ENCODE measurements at regions not wholly inside any gene's neighbourhood (a gene's known extent, or its start where the extent isn't known, plus 50 kb on each side); places are given as distances from the start of the nearest gene placed in this dataset.

GRCh38 chr9:15113288-15113687 lies 193.7 kb downstream of the TTC39B start:
- peaks cover 3% of the 10 kb centered on the region for H3K27me3 ChIP-seq (ENCODE audit: control insufficient read depth, insufficient read depth, low read length)
- H3K36me3 ChIP-seq (ENCODE audit: control insufficient read depth, insufficient read depth, low read length): no peaks in the 10 kb centered on the region
- no peak overlapping the region for H3K4me3 ChIP-seq (ENCODE audit: low read length)

GRCh38 chr9:15111071-15111470 lies 195.9 kb downstream of the TTC39B start:
- no peaks in the 10 kb centered on the region for H3K4me1 ChIP-seq (ENCODE audit: control insufficient read depth, insufficient read depth, low read length)
- peaks cover 3% of the 10 kb centered on the region for H3K27me3 ChIP-seq (ENCODE audit: control insufficient read depth, insufficient read depth, low read length)
- H3K9ac ChIP-seq (ENCODE audit: low read length): no peak overlapping the region
- no peak overlapping the region for H3K4me3 ChIP-seq (ENCODE audit: low read length)
- no peaks in the 10 kb centered on the region for H3K9me3 ChIP-seq (ENCODE audit: control insufficient read depth, low read length)
- no peaks in the 10 kb centered on the region for H3K36me3 ChIP-seq (ENCODE audit: control insufficient read depth, insufficient read depth, low read length)

More at GRCh38 chr9:15113288-15113687, 193.7 kb downstream of the TTC39B start:
- H3K4me1 ChIP-seq (ENCODE audit: control insufficient read depth, insufficient read depth, low read length): no peaks in the 10 kb centered on the region
- no peaks in the 10 kb centered on the region for H3K9me3 ChIP-seq (ENCODE audit: control insufficient read depth, low read length)
- H3K9ac ChIP-seq (ENCODE audit: low read length): no peak overlapping the region

DNA sequence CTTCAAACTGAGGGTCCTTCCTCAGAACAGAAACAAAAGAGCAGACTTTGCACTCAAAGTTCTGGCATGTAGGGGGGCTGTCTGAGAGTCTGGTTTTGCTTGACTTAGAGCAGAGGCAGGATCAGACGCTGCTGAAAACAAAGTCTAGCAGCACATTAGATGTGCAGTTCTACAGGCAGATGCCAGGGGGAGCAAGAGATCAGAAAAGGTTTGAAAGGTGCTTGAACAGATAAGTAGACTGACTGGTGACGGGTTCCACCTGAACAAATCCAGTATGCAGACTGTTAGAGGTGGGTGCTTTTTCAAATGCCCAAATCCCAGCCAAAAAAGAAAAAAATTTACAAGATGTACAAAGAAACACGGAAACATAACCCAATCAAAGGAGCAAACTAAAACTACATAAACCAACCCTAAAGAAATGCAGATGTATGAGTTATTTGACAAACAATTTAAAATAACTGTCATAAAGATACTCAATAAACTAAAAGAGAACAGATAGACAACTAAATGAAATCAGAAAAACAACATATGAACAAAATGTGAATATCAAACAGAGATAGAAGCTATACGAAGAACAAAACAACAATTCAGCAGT lies 194.7 kb upstream of the FREM1 start:
- H3K4me3 ChIP-seq (ENCODE audit: low read length): no peak overlapping the region
- no peaks in the 10 kb centered on the region for H3K27me3 ChIP-seq (ENCODE audit: control insufficient read depth, insufficient read depth, low read length)
- no peaks in the 10 kb centered on the region for H3K9me3 ChIP-seq (ENCODE audit: control insufficient read depth, low read length)
- no peaks in the 10 kb centered on the region for H3K4me1 ChIP-seq (ENCODE audit: control insufficient read depth, insufficient read depth, low read length)
- no peak overlapping the region for H3K9ac ChIP-seq (ENCODE audit: low read length)
- H3K36me3 ChIP-seq (ENCODE audit: control insufficient read depth, insufficient read depth, low read length): no peaks in the 10 kb centered on the region

GRCh38 chr9:15103290-15103689 lies 193.1 kb upstream of the FREM1 start:
- H3K4me1 ChIP-seq (ENCODE audit: control insufficient read depth, insufficient read depth, low read length): no peaks in the 10 kb centered on the region
- H3K36me3 ChIP-seq (ENCODE audit: control insufficient read depth, insufficient read depth, low read length): no peaks in the 10 kb centered on the region
- H3K27me3 ChIP-seq (ENCODE audit: control insufficient read depth, insufficient read depth, low read length): no peaks in the 10 kb centered on the region
- H3K4me3 ChIP-seq (ENCODE audit: low read length): no peak overlapping the region
- H3K9me3 ChIP-seq (ENCODE audit: control insufficient read depth, low read length): no peaks in the 10 kb centered on the region
- H3K9ac ChIP-seq (ENCODE audit: low read length): no peak overlapping the region

GRCh38 chr9:15101095-15101494 lies 190.9 kb upstream of the FREM1 start:
- Histone ChIP-seq H3K4me3 (ENCODE audit: low read length) (no peak overlapping the region), H3K4me1 (ENCODE audit: control insufficient read depth, insufficient read depth, low read length) (no peaks in the 10 kb centered on the region), H3K36me3 (ENCODE audit: control insufficient read depth, insufficient read depth, low read length) (no peaks in the 10 kb centered on the region), H3K27me3 (ENCODE audit: control insufficient read depth, insufficient read depth, low read length) (no peaks in the 10 kb centered on the region), H3K9me3 (ENCODE audit: control insufficient read depth, low read length) (no peaks in the 10 kb centered on the region), H3K9ac (ENCODE audit: low read length) (no peak overlapping the region)

- no peaks in the 10 kb centered on the region for H3K9me3 ChIP-seq (ENCODE audit: control insufficient read depth, low read length)
- no peaks in the 10 kb centered on the region for H3K27me3 ChIP-seq (ENCODE audit: control insufficient read depth, insufficient read depth, low read length)
- no peaks in the 10 kb centered on the region for H3K36me3 ChIP-seq (ENCODE audit: control insufficient read depth, insufficient read depth, low read length)
- H3K4me3 ChIP-seq (ENCODE audit: low read length): no peak overlapping the region
- no peak overlapping the region for H3K9ac ChIP-seq (ENCODE audit: low read length)
- H3K4me1 ChIP-seq (ENCODE audit: control insufficient read depth, insufficient read depth, low read length): no peaks in the 10 kb centered on the region
These were observed 190.3 kb upstream of the FREM1 start for GRCh38 chr9:15100571-15100970.

DNA sequence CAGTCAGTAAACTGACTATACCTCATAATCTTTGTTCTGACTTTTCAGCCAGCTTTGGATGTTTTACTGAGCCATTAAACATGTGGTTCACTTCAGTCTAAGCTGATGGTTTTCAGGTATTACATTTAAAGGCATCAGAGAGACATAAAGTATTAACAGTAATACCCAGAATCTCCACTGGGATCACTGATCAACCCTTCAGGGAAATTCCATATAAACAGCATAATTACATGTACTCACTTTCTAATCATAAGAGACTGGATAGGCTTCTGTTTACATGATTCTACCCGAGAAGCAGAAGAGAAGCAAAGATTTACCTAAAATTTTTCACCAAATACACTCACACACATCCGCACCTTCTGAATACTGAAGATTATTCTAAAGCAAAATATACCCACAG lies 186.7 kb upstream of the FREM1 start:
- Histone ChIP-seq H3K36me3 (ENCODE audit: control insufficient read depth, insufficient read depth, low read length) (no peaks in the 10 kb centered on the region), H3K27me3 (ENCODE audit: control insufficient read depth, insufficient read depth, low read length) (no peaks in the 10 kb centered on the region), H3K9me3 (ENCODE audit: control insufficient read depth, low read length) (no peaks in the 10 kb centered on the region), H3K9ac (ENCODE audit: low read length) (no peak overlapping the region), H3K4me1 (ENCODE audit: control insufficient read depth, insufficient read depth, low read length) (no peaks in the 10 kb centered on the region), H3K4me3 (ENCODE audit: low read length) (no peak overlapping the region)

DNA sequence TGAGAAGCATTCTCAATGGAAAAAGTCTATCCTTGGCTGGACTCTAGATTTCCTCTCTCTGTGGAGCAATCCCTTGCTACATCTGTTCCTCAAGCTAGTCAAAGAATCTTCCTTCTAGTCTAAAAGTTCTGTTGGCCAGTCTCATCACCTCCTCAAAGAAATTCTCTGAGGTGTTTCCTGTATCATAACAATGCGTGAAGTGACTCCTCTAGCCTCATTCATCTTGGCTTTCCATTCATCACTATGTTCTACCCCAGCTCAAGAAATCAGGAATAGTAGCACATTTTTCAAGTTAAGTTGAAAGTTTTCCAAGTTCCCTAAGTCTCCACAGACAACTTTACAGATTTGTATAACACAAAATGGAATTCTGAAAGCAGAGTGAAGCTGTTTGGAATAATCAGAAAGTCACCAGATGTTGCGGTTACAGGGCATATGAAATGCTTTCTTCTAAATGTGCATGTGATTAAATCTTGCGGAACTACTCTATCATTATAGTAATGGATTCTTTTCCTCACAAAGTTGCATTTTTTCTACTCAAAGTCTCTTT lies 176.6 kb upstream of the FREM1 start:
- Histone ChIP-seq H3K27me3 (ENCODE audit: control insufficient read depth, insufficient read depth, low read length) (no peaks in the 10 kb centered on the region), H3K36me3 (ENCODE audit: control insufficient read depth, insufficient read depth, low read length) (no peaks in the 10 kb centered on the region), H3K4me3 (ENCODE audit: low read length) (no peak overlapping the region), H3K4me1 (ENCODE audit: control insufficient read depth, insufficient read depth, low read length) (no peaks in the 10 kb centered on the region), H3K9me3 (ENCODE audit: control insufficient read depth, low read length) (no peaks in the 10 kb centered on the region), H3K9ac (ENCODE audit: low read length) (no peak overlapping the region)

DNA sequence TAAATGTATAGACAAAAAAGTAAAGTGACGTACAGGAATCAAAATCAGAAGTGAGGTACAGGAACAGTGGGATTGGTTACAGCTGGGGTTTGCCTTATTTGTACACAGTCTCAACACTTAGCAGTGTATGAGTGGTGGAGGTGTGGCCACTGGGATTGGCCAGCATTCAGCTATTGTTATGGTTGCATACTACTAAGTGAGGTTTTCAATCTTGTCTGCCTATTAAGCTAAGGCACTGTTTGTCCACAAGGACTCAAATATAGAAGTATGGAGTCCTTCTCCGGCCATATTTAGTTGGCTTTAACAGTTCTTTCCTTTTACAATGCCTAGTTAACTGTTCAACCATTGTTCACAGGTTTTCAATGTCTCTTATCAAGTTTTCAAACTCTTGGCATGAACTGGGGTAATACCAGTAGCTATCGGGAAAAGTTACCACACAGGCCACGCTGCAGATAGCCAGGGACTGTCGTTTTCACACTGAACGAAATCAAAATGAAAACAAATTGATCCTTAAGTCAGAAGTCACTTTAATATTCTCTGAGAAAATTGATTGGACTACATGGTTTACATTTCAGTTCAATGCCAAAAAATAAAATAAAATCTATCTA lies 176.0 kb upstream of the FREM1 start:
- Histone ChIP-seq H3K4me3 (ENCODE audit: low read length) (no peak overlapping the region), H3K27me3 (ENCODE audit: control insufficient read depth, insufficient read depth, low read length) (no peaks in the 10 kb centered on the region), H3K36me3 (ENCODE audit: control insufficient read depth, insufficient read depth, low read length) (no peaks in the 10 kb centered on the region), H3K9ac (ENCODE audit: low read length) (no peak overlapping the region), H3K9me3 (ENCODE audit: control insufficient read depth, low read length) (no peaks in the 10 kb centered on the region), H3K4me1 (ENCODE audit: control insufficient read depth, insufficient read depth, low read length) (no peaks in the 10 kb centered on the region)

DNA sequence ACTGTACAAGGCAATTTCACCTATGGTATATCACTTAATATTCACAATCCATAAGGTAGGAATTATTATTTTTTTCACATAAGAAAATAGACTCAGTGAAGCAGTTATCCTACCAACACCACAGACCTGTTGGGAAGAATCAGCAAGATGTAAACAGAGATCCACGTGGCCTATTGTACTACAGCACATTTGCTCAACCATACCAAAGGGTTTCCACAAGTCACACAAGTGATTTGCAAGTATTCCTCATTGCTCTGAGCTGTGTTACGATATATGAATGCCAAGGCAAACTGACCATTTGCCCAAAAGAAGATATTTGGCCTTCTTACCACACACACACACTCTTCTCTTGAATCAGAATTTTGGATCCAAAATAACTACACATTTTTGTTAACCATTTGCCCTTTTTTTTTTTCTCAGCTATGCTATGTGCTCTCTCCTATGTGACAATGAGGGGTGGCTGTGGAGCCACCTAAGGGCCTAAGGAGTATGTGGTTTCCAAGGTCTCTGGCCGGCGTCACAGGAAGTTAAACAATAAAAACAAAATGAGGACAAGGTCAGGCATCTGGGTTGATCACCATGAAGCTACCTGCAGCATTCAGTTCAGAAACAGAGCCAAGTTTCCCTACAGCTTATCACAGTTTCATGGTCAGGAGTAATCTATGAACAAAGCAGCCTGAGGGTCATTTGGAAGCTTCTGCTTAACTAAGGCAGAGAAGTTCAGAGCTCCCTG lies 171.0 kb upstream of the FREM1 start:
- no peak overlapping the region for H3K9ac ChIP-seq (ENCODE audit: low read length)
- no peaks in the 10 kb centered on the region for H3K27me3 ChIP-seq (ENCODE audit: control insufficient read depth, insufficient read depth, low read length)

DNA sequence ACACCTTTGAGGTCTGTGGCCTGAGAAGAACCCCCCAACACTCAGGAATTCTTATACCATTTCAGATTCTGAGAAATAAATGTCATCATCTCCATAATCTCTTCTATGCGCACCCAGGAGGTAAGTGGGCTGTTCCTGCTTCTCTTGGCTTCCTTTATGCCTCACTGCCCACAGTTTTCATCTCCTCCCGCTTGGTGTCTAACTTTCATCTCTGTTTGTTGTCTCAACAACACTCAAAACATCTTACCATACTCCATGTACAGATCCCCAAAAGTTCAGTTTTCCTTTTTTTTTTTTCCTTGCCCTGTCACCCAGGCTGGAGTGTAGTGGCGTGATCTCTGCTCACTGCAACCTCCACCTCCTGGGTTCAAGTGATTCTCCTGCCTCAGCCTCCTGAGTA lies 170.2 kb upstream of the FREM1 start:
- no peak overlapping the region for H3K4me3 ChIP-seq (ENCODE audit: low read length)
- no peaks in the 10 kb centered on the region for H3K36me3 ChIP-seq (ENCODE audit: control insufficient read depth, insufficient read depth, low read length)
- no peak overlapping the region for H3K9ac ChIP-seq (ENCODE audit: low read length)
- no peaks in the 10 kb centered on the region for H3K4me1 ChIP-seq (ENCODE audit: control insufficient read depth, insufficient read depth, low read length)
- no peaks in the 10 kb centered on the region for H3K9me3 ChIP-seq (ENCODE audit: control insufficient read depth, low read length)
- H3K27me3 ChIP-seq (ENCODE audit: control insufficient read depth, insufficient read depth, low read length): no peaks in the 10 kb centered on the region

More for the DNA sequence above, 171.0 kb upstream of the FREM1 start:
- Histone ChIP-seq H3K4me1 (ENCODE audit: control insufficient read depth, insufficient read depth, low read length) (no peaks in the 10 kb centered on the region), H3K9me3 (ENCODE audit: control insufficient read depth, low read length) (no peaks in the 10 kb centered on the region), H3K4me3 (ENCODE audit: low read length) (no peak overlapping the region), H3K36me3 (ENCODE audit: control insufficient read depth, insufficient read depth, low read length) (no peaks in the 10 kb centered on the region)

- H3K27me3 ChIP-seq (ENCODE audit: control insufficient read depth, insufficient read depth, low read length): no peaks in the 10 kb centered on the region
- H3K36me3 ChIP-seq (ENCODE audit: control insufficient read depth, insufficient read depth, low read length): no peaks in the 10 kb centered on the region
- H3K9me3 ChIP-seq (ENCODE audit: control insufficient read depth, low read length): no peaks in the 10 kb centered on the region
- no peaks in the 10 kb centered on the region for H3K4me1 ChIP-seq (ENCODE audit: control insufficient read depth, insufficient read depth, low read length)
- no peak overlapping the region for H3K4me3 ChIP-seq (ENCODE audit: low read length)
- H3K9ac ChIP-seq (ENCODE audit: low read length): no peak overlapping the region
These were observed 169.8 kb upstream of the FREM1 start for GRCh38 chr9:15079989-15080388.

Data from mucosa of stomach (tissue), 1 donor.